ENCODE measurements at regions not wholly inside any gene's neighbourhood (a gene's known extent, or its start where the extent isn't known, plus 50 kb on each side); places are given as distances from the start of the nearest gene placed in this dataset.
"Not testable (repeated sequence)": the region's sequence is repeated elsewhere in the genome, so short reads cannot be mapped to it uniquely, and the experiment has no call there.

GRCh38 chr13:100767192-100767591, 92.6 kb upstream of the TMTC4 start:
- no peak overlapping the region for H3K27ac Mint-ChIP-seq
- no peaks in the 10 kb centered on the region for H3K27me3 Mint-ChIP-seq (ENCODE audit: low read depth)
- no peak for DNase-seq (ENCODE audit: low spot score in 2 of 2, unreplicated experiment in 2 of 2)
- H3K36me3 Mint-ChIP-seq = peaks cover 2% of the 10 kb centered on the region
- no peak overlapping the region for H3K4me3 Mint-ChIP-seq
- H3K9me3 Mint-ChIP-seq = peaks cover 10% of the 10 kb centered on the region
- no peak for TF ChIP-seq CTCF (IDR thresholded peaks at IDR 0.05; ENCODE audit: unreplicated experiment)
- peaks cover 7% of the 10 kb centered on the region for H3K4me1 Mint-ChIP-seq

- not testable (repeated sequence) for H3K4me3 Mint-ChIP-seq; H3K36me3 Mint-ChIP-seq; H3K27me3 Mint-ChIP-seq (ENCODE audit: low read depth); DNase-seq (ENCODE audit: low spot score in 2 of 2, unreplicated experiment in 2 of 2); H3K4me1 Mint-ChIP-seq; H3K27ac Mint-ChIP-seq
- H3K9me3 Mint-ChIP-seq = peaks cover 10% of the 10 kb centered on the region
Observed at GRCh38 chr13:100766570-100766969, 92.0 kb upstream of the TMTC4 start.

GRCh38 chr13:100764937-100765336, 90.3 kb upstream of the TMTC4 start:
- Mint-ChIP-seq H3K4me1 (peaks cover 4% of the 10 kb centered on the region), H3K4me3 (no peak overlapping the region), H3K27me3 (ENCODE audit: low read depth) (no peaks in the 10 kb centered on the region), H3K36me3 (peaks cover 2% of the 10 kb centered on the region), H3K27ac (no peak overlapping the region), H3K9me3 (peaks cover 4% of the 10 kb centered on the region)
- no peak for DNase-seq (ENCODE audit: low spot score in 2 of 2, unreplicated experiment in 2 of 2)
- no peak for TF ChIP-seq CTCF (IDR thresholded peaks at IDR 0.05; ENCODE audit: unreplicated experiment)

GRCh38 chr13:100762126-100762525, 87.5 kb upstream of the TMTC4 start:
- not testable (repeated sequence) for H3K9me3 Mint-ChIP-seq, H3K36me3 Mint-ChIP-seq, H3K4me3 Mint-ChIP-seq

GRCh38 chr13:100755891-100756290, 81.3 kb upstream of the TMTC4 start:
- no peaks in the 10 kb centered on the region for H3K9me3 Mint-ChIP-seq
- peaks cover 2% of the 10 kb centered on the region for H3K4me1 Mint-ChIP-seq
- no peak for TF ChIP-seq CTCF (IDR thresholded peaks at IDR 0.05; ENCODE audit: unreplicated experiment)
- no peaks in the 10 kb centered on the region for H3K27me3 Mint-ChIP-seq (ENCODE audit: low read depth)
- no peak overlapping the region for H3K4me3 Mint-ChIP-seq
- H3K36me3 Mint-ChIP-seq = no peaks in the 10 kb centered on the region
- no peak overlapping the region for H3K27ac Mint-ChIP-seq
- DNase-seq (ENCODE audit: low spot score in 2 of 2, unreplicated experiment in 2 of 2) = no peak

More at GRCh38 chr13:100762126-100762525, 87.5 kb upstream of the TMTC4 start:
- H3K4me1 Mint-ChIP-seq; H3K27me3 Mint-ChIP-seq (ENCODE audit: low read depth); H3K27ac Mint-ChIP-seq; DNase-seq (ENCODE audit: low spot score in 2 of 2, unreplicated experiment in 2 of 2): not testable (repeated sequence)

- no peak for TF ChIP-seq CTCF (IDR thresholded peaks at IDR 0.05; ENCODE audit: unreplicated experiment)
- no peak for DNase-seq (ENCODE audit: low spot score in 2 of 2, unreplicated experiment in 2 of 2)
- no peaks in the 10 kb centered on the region for H3K9me3 Mint-ChIP-seq
- H3K36me3 Mint-ChIP-seq = no peaks in the 10 kb centered on the region
- H3K27me3 Mint-ChIP-seq (ENCODE audit: low read depth) = no peaks in the 10 kb centered on the region
- peaks cover 2% of the 10 kb centered on the region for H3K4me1 Mint-ChIP-seq
- H3K4me3 Mint-ChIP-seq = no peak overlapping the region
- no peak overlapping the region for H3K27ac Mint-ChIP-seq
Observed at GRCh38 chr13:100754459-100754858, 79.9 kb upstream of the TMTC4 start.

GRCh38 chr13:100753376-100753775, 78.8 kb upstream of the TMTC4 start:
- no peaks in the 10 kb centered on the region for H3K27me3 Mint-ChIP-seq (ENCODE audit: low read depth)
- no peak overlapping the region for H3K27ac Mint-ChIP-seq
- no peak for DNase-seq (ENCODE audit: low spot score in 2 of 2, unreplicated experiment in 2 of 2)
- H3K4me1 Mint-ChIP-seq = peaks cover 2% of the 10 kb centered on the region
- H3K4me3 Mint-ChIP-seq = no peak overlapping the region
- no peaks in the 10 kb centered on the region for H3K36me3 Mint-ChIP-seq
- H3K9me3 Mint-ChIP-seq = no peaks in the 10 kb centered on the region
- TF ChIP-seq CTCF (IDR thresholded peaks at IDR 0.05; ENCODE audit: unreplicated experiment) = no peak

Measured in mesothelial cell of epicardium (in vitro differentiated cells).